Thoracic aorta (tissue), 2 donors: ENCODE measurements at regions not wholly inside any gene's neighbourhood (a gene's known extent, or its start where the extent isn't known, plus 50 kb on each side); places are given as distances from the start of the nearest gene placed in this dataset.

Source experiments
- ATAC-seq: fragments of 150-250 bp; one replicate; pipeline ENCODE4 v1.8.0; 2017; ENCODE audit warnings: low read depth; ENCODE audit not compliant: insufficient number of reproducible peaks, low FRiP score
- DNase-seq: peaks from one replicate; pipeline ENCODE4 v3.0.0-alpha.2; 2020; ENCODE audit warnings: low spot score
- H3K27ac ChIP-seq, 2 donors: fragments of 200-600 bp; sonication (generic); 1 replicate in 1 of 2; 2 replicates in 1 of 2; pipeline ENCODE4 v1.5.1; 2016; ENCODE audit warnings: mild to moderate bottlenecking in 2 of 2, moderate library complexity in 2 of 2
- H3K27me3 ChIP-seq: fragments of 200-600 bp; sonication (generic); replicated peaks from 2 replicates; pipeline ENCODE4 v1.6.0; 2016; ENCODE audit warnings: mild to moderate bottlenecking; ENCODE audit not compliant: insufficient read depth
- H3K36me3 ChIP-seq: fragments of 200-600 bp; sonication (generic); one replicate; pipeline ENCODE4 v1.5.1; 2016
- H3K4me1 ChIP-seq, 2 donors: fragments of 200-600 bp; sonication (generic); 1 replicate in 1 of 2; 2 replicates in 1 of 2; pipeline versions ENCODE4 v1.5.1 to v1.6.0; 2016; ENCODE audit warnings: low read depth in 2 of 2, mild to moderate bottlenecking in 1 of 2; ENCODE audit not compliant: control insufficient read depth in 1 of 2
- H3K4me3 ChIP-seq: fragments of 200-600 bp; sonication (generic); 2 replicates; pipeline ENCODE4 v1.5.1; 2016; ENCODE audit warnings: mild to moderate bottlenecking
- H3K9me3 ChIP-seq: fragments of 200-600 bp; sonication (generic); 2 replicates; pipeline ENCODE4 v1.5.1; 2016
- CTCF ChIP-seq: fragments of 200-600 bp; sonication (generic); IDR thresholded peaks from one replicate; pipeline ENCODE4 v1.5.1; 2019; ENCODE audit warnings: antibody characterized with exemption

- Histone ChIP-seq H3K27ac (no peak overlapping the region), H3K27me3 (no peaks in the 10 kb centered on the region), H3K36me3 (no peaks in the 10 kb centered on the region), H3K4me1 (peaks cover 0 to 14% of the 10 kb centered on the region in 2 donors), H3K9me3 (no peaks in the 10 kb centered on the region), H3K4me3 (no peak overlapping the region)
- TF ChIP-seq CTCF, result no peak
- ATAC-seq (no peak), DNase-seq (no peak)
Measured at GRCh38 chr5:37966871-37967270, 127.0 kb upstream of the GDNF start.

GRCh38 chr5:37966291-37966690 lies 126.5 kb upstream of the GDNF start:
- no peaks in the 10 kb centered on the region for H3K9me3 ChIP-seq
- H3K27ac ChIP-seq, result no peak overlapping the region
- no peaks in the 10 kb centered on the region for H3K36me3 ChIP-seq
- DNase-seq (no peak), ATAC-seq (no peak)
- H3K4me1 ChIP-seq, result peaks cover 0 to 14% of the 10 kb centered on the region in 2 donors
- no peak for TF ChIP-seq CTCF
- no peaks in the 10 kb centered on the region for H3K27me3 ChIP-seq
- H3K4me3 ChIP-seq, result no peak overlapping the region

GRCh38 chr5:37962389-37962788 lies 122.5 kb upstream of the GDNF start:
- no peaks in the 10 kb centered on the region for H3K27me3 ChIP-seq
- no peak for TF ChIP-seq CTCF
- no peak overlapping the region for H3K4me3 ChIP-seq
- ATAC-seq (no peak), DNase-seq (no peak)
- peaks cover 0 to 14% of the 10 kb centered on the region in 2 donors for H3K4me1 ChIP-seq
- H3K9me3 ChIP-seq, result peaks cover 17% of the 10 kb centered on the region
- no peaks in the 10 kb centered on the region for H3K36me3 ChIP-seq
- no peak overlapping the region for H3K27ac ChIP-seq

DNA sequence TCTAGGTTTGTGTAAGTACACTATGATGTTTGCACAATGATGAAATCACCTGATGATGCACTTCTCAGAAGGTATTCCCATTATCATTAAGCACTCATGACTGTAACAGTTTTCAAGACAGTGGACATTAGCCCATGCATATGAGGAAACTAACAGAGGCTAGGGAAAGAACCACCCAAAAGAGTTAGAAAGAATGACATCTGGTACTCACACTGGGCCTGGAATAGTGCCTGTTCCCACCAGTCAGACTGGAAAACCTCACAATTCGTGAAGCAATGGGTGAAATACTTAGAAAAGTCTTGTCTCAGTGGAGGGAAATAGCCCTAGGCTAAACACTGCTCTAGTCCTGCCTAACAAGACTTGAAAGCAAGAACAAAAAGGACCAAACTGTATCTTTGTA lies 117.4 kb upstream of the GDNF start:
- H3K4me1 ChIP-seq, result no peaks in the 10 kb centered on the region
- ATAC-seq (no peak), DNase-seq (no peak)
- H3K4me3 ChIP-seq, result no peak overlapping the region
- H3K27me3 ChIP-seq, result no peaks in the 10 kb centered on the region
- TF ChIP-seq CTCF, result no peak
- no peaks in the 10 kb centered on the region for H3K36me3 ChIP-seq
- peaks cover 17% of the 10 kb centered on the region for H3K9me3 ChIP-seq
- H3K27ac ChIP-seq, result no peak overlapping the region

DNA sequence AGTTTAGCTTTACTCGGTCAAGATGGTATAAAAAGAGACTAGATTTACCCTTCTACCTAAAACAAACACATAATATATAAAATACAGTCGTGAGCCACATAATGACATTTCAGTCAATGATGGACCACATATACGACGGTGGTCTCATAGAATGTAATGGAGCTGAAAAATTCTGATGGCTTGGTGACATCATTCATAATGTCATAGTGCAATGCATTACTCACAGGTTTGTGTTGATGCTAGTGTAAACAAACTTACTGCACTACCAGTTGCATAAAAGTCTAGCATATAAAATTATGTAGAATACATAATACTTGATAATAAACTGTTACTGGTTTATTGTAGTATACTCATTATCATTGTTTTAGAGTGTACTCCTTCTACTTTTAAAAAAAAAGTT lies 115.9 kb upstream of the GDNF start:
- Histone ChIP-seq H3K9me3 (peaks cover 17% of the 10 kb centered on the region), H3K4me1 (no peaks in the 10 kb centered on the region), H3K4me3 (no peak overlapping the region), H3K27me3 (no peaks in the 10 kb centered on the region), H3K27ac (no peak overlapping the region), H3K36me3 (no peaks in the 10 kb centered on the region)
- ATAC-seq, result no peak
- no peak for DNase-seq
- no peak for TF ChIP-seq CTCF
